ENCODE measurements at regions not wholly inside any gene's neighbourhood (a gene's known extent, or its start where the extent isn't known, plus 50 kb on each side); places are given as distances from the start of the nearest gene placed in this dataset.

GRCh38 chr12:67539946-67540345 is 108.6 kb upstream of the DYRK2 start:
- TF ChIP-seq REST (IDR thresholded peaks at IDR 0.05; ENCODE audit: borderline replicate concordance) (no peak), CTCF (IDR thresholded peaks at IDR 0.05; ENCODE audit: poor library complexity, severe bottlenecking) (no peak), TAF1 (IDR thresholded peaks at IDR 0.05; ENCODE audit: low read depth) (no peak), POLR2AphosphoS5 (IDR thresholded peaks at IDR 0.05) (no peak), EZH2 (IDR thresholded peaks at IDR 0.05; ENCODE audit: borderline replicate concordance, insufficient read depth, low read length, poor library complexity, severe bottlenecking) (no peak), RAD21 (conservative IDR thresholded peaks at IDR 0.05) (no peak), SMC3 (conservative IDR thresholded peaks at IDR 0.05; ENCODE audit: poor library complexity) (no peak)

All from neural cell (in vitro differentiated cells).